ENCODE measurements at regions not wholly inside any gene's neighbourhood (a gene's known extent, or its start where the extent isn't known, plus 50 kb on each side); places are given as distances from the start of the nearest gene placed in this dataset.

- peak in 1 of 2 experiments; percentile 15 for DNase-seq
Observed at GRCh38 chr6:90403489-90404381, 107.1 kb upstream of the BACH2 start.

GRCh38 chr6:90402831-90403192 is 106.2 kb upstream of the BACH2 start:
- DNase-seq, result no peak

- no peak for DNase-seq
Observed at GRCh38 chr6:90401933-90402830, 105.5 kb upstream of the BACH2 start.

GRCh38 chr6:90399970-90400369 is 103.3 kb upstream of the BACH2 start:
- no peak for DNase-seq

- DNase-seq, result no peak
Observed at GRCh38 chr6:90397929-90398674, 101.5 kb upstream of the BACH2 start.

- no peak for DNase-seq
Observed at GRCh38 chr6:90397047-90397446, 100.4 kb upstream of the BACH2 start.

GRCh38 chr6:90393232-90393884 is 96.7 kb upstream of the BACH2 start:
- DNase-seq, result peak; percentile 59 to 70

- no peak for DNase-seq
Observed at GRCh38 chr6:90390379-90390778, 93.7 kb upstream of the BACH2 start.

- DNase-seq, result no peak
Observed at GRCh38 chr6:90388395-90388794, 91.8 kb upstream of the BACH2 start.

- DNase-seq, result no peak
Observed at GRCh38 chr6:90387826-90388225, 91.2 kb upstream of the BACH2 start.

GRCh38 chr6:90387383-90387775 is 90.7 kb upstream of the BACH2 start:
- no peak for DNase-seq

GRCh38 chr6:90386399-90387382 is 90.0 kb upstream of the BACH2 start:
- DNase-seq, result no peak

- no peak for DNase-seq
Observed at GRCh38 chr6:90385759-90386313, 89.2 kb upstream of the BACH2 start.

- no peak for DNase-seq
Observed at GRCh38 chr6:90384720-90385119, 88.1 kb upstream of the BACH2 start.

GRCh38 chr6:90383196-90383822 is 86.7 kb upstream of the BACH2 start:
- DNase-seq, result no peak

- no peak for DNase-seq
Observed at GRCh38 chr6:90382760-90383159, 86.1 kb upstream of the BACH2 start.

GRCh38 chr6:90375681-90376439 is 79.2 kb upstream of the BACH2 start:
- no peak for DNase-seq

- peak in 1 of 2 experiments; percentile 10 for DNase-seq
Observed at GRCh38 chr6:90374201-90374600, 77.6 kb upstream of the BACH2 start.

GRCh38 chr6:90372885-90373284 is 76.2 kb upstream of the BACH2 start:
- no peak for DNase-seq

- DNase-seq, result no peak
Observed at GRCh38 chr6:90372450-90372849, 75.8 kb upstream of the BACH2 start.
